SH-SY5Y (cell line): ENCODE measurements at regions not wholly inside any gene's neighbourhood (a gene's known extent, or its start where the extent isn't known, plus 50 kb on each side); places are given as distances from the start of the nearest gene placed in this dataset.

Experiments used
- GATA2 ChIP-seq: IDR thresholded peaks from 2 replicates; pipeline ENCODE4 v1.6.1; 2011; ENCODE audit warnings: mild to moderate bottlenecking, low read depth, low read length
- GATA3 ChIP-seq: IDR thresholded peaks from 2 replicates; pipeline ENCODE4 v1.6.1; 2011; ENCODE audit warnings: low read depth, mild to moderate bottlenecking, low read length, moderate library complexity

- no peak for TF ChIP-seq GATA3
- no peak for TF ChIP-seq GATA2
These were observed 296.3 kb upstream of the SEMA3D start for GRCh38 chr7:85483177-85483576.

GRCh38 chr7:85480666-85481065, 293.8 kb upstream of the SEMA3D start:
- TF ChIP-seq GATA3 (no peak), GATA2 (no peak)

GRCh38 chr7:85479918-85480643, 293.2 kb upstream of the SEMA3D start:
- no peak for TF ChIP-seq GATA3
- TF ChIP-seq GATA2, result no peak

- TF ChIP-seq GATA3, result no peak
- TF ChIP-seq GATA2, result no peak
These were observed 291.7 kb upstream of the SEMA3D start for GRCh38 chr7:85478530-85478929.

GRCh38 chr7:85475476-85475875, 288.6 kb upstream of the SEMA3D start:
- TF ChIP-seq GATA3 (no peak), GATA2 (no peak)

GRCh38 chr7:85475071-85475470, 288.2 kb upstream of the SEMA3D start:
- no peak for TF ChIP-seq GATA3
- TF ChIP-seq GATA2, result no peak

GRCh38 chr7:85474234-85474633, 287.4 kb upstream of the SEMA3D start:
- no peak for TF ChIP-seq GATA2
- TF ChIP-seq GATA3, result no peak

- TF ChIP-seq GATA3, result no peak
- no peak for TF ChIP-seq GATA2
These were observed 284.9 kb upstream of the SEMA3D start for GRCh38 chr7:85471740-85472139.

GRCh38 chr7:85471307-85471706, 284.5 kb upstream of the SEMA3D start:
- TF ChIP-seq GATA2 (no peak), GATA3 (no peak)

- TF ChIP-seq GATA2, result no peak
- no peak for TF ChIP-seq GATA3
These were observed 282.7 kb upstream of the SEMA3D start for GRCh38 chr7:85469446-85470010.

GRCh38 chr7:85464042-85464651, 277.3 kb upstream of the SEMA3D start:
- TF ChIP-seq GATA3, result no peak
- no peak for TF ChIP-seq GATA2

- no peak for TF ChIP-seq GATA3
- no peak for TF ChIP-seq GATA2
These were observed 275.8 kb upstream of the SEMA3D start for GRCh38 chr7:85462671-85463070.

GRCh38 chr7:85457911-85458310, 271.1 kb upstream of the SEMA3D start:
- no peak for TF ChIP-seq GATA3
- TF ChIP-seq GATA2, result no peak

- TF ChIP-seq GATA2 (no peak), GATA3 (no peak)
These were observed 269.4 kb upstream of the SEMA3D start for GRCh38 chr7:85456254-85456653.

- no peak for TF ChIP-seq GATA2
- TF ChIP-seq GATA3, result no peak
These were observed 268.0 kb upstream of the SEMA3D start for GRCh38 chr7:85454904-85455303.

GRCh38 chr7:85452674-85453073, 265.8 kb upstream of the SEMA3D start:
- TF ChIP-seq GATA2 (no peak), GATA3 (no peak)
